Liver (tissue), 8 donors: ENCODE measurements at regions not wholly inside any gene's neighbourhood (a gene's known extent, or its start where the extent isn't known, plus 50 kb on each side); places are given as distances from the start of the nearest gene placed in this dataset.

Source experiments
- DNase-seq: peaks from one replicate; pipeline ENCODE4 v3.0.0-alpha.2; 2017; ENCODE audit warnings: low spot score
- H3K27ac ChIP-seq, 2 donors: one replicate each; pipeline ENCODE4 v1.7.0; 2013; ENCODE audit warnings: inconsistent platforms in 2 of 2, low read length in 2 of 2, control low read depth in 1 of 2, low read depth in 1 of 2, mild to moderate bottlenecking in 1 of 2
- H3K27me3 ChIP-seq, 4 donors: one replicate each; pipeline versions ENCODE4 v1.6.1 to v1.7.0; 2013; ENCODE audit warnings: low read length in 3 of 4, inconsistent platforms in 1 of 4, mild to moderate bottlenecking in 1 of 4, moderate library complexity in 1 of 4; ENCODE audit not compliant: control insufficient read depth in 4 of 4, insufficient read depth in 4 of 4
- H3K36me3 ChIP-seq, 4 donors: one replicate each; pipeline versions ENCODE4 v1.6.1 to v1.7.0; 2013; ENCODE audit warnings: low read length in 3 of 4, mild to moderate bottlenecking in 3 of 4, low read depth in 1 of 4, moderate library complexity in 1 of 4; ENCODE audit not compliant: control insufficient read depth in 4 of 4, insufficient read depth in 3 of 4
- H3K4me1 ChIP-seq, 4 donors: one replicate each; pipeline versions ENCODE4 v1.6.1 to v1.7.0; 2013; ENCODE audit warnings: low read length in 3 of 4, mild to moderate bottlenecking in 3 of 4, moderate library complexity in 1 of 4; ENCODE audit not compliant: control insufficient read depth in 4 of 4, insufficient read depth in 4 of 4
- H3K4me3 ChIP-seq, 3 donors: one replicate each; pipeline versions ENCODE4 v1.6.1 to v1.7.0; 2013; ENCODE audit warnings: low read length in 3 of 3, control low read depth in 1 of 3, low read depth in 1 of 3, mild to moderate bottlenecking in 1 of 3
- H3K9ac ChIP-seq, 2 donors: one replicate each; pipeline ENCODE4 v1.7.0; 2013; ENCODE audit warnings: low read length in 2 of 2, mild to moderate bottlenecking in 2 of 2, moderate library complexity in 2 of 2, control low read depth in 1 of 2, low read depth in 1 of 2
- H3K9me3 ChIP-seq, 4 donors: one replicate each; pipeline versions ENCODE4 v1.6.1 to v1.7.0; 2013; ENCODE audit warnings: low read length in 3 of 4; ENCODE audit not compliant: control insufficient read depth in 4 of 4
- EGR1 ChIP-seq, 2 donors: IDR thresholded peaks; 2 replicates each; pipeline ENCODE4 v1.6.1; 2016 to 2018; ENCODE audit warnings: antibody characterized with exemption in 2 of 2, low read depth in 2 of 2
- FOXA1 ChIP-seq: IDR thresholded peaks from 2 replicates; pipeline ENCODE4 v1.6.1; 2016; ENCODE audit warnings: antibody characterized with exemption
- FOXA2 ChIP-seq: IDR thresholded peaks from 2 replicates; pipeline ENCODE4 v1.6.1; 2016; ENCODE audit warnings: antibody characterized with exemption
- GABPA ChIP-seq, 2 donors: IDR thresholded peaks in 1 of 2; conservative IDR thresholded peaks in 1 of 2; 2 replicates each; pipeline ENCODE4 v1.6.1; 2016; ENCODE audit warnings: antibody characterized with exemption in 2 of 2, mild to moderate bottlenecking in 1 of 2, moderate library complexity in 1 of 2
- HNF4A ChIP-seq, 2 donors: conservative IDR thresholded peaks; 2 replicates each; pipeline ENCODE4 v1.6.1; 2016; ENCODE audit warnings: antibody characterized with exemption in 2 of 2, mild to moderate bottlenecking in 2 of 2
- HNF4G ChIP-seq: IDR thresholded peaks from 2 replicates; pipeline ENCODE4 v1.6.1; 2016; ENCODE audit warnings: antibody characterized with exemption
- JUND ChIP-seq, 2 donors: IDR thresholded peaks; 2 replicates each; pipeline ENCODE4 v1.6.1; 2016; ENCODE audit warnings: antibody characterized with exemption in 2 of 2
- NR2F2 ChIP-seq: IDR thresholded peaks from 2 replicates; pipeline ENCODE4 v1.6.1; 2016; ENCODE audit warnings: antibody characterized with exemption
- RAD21 ChIP-seq, 2 donors: IDR thresholded peaks; 2 replicates each; pipeline ENCODE4 v1.6.1; 2016; ENCODE audit warnings: antibody characterized with exemption in 2 of 2, mild to moderate bottlenecking in 2 of 2
- RXRA ChIP-seq, 2 donors: IDR thresholded peaks; 2 replicates each; pipeline ENCODE4 v1.6.1; 2017 to 2018; ENCODE audit warnings: antibody characterized with exemption in 2 of 2, mild to moderate bottlenecking in 1 of 2
- TAF1 ChIP-seq: conservative IDR thresholded peaks from 2 replicates; pipeline ENCODE4 v1.6.1; 2016; ENCODE audit warnings: antibody characterized with exemption, mild to moderate bottlenecking
- YY1 ChIP-seq: IDR thresholded peaks from 2 replicates; pipeline ENCODE4 v1.6.1; 2016; ENCODE audit warnings: antibody characterized with exemption, mild to moderate bottlenecking
- WGBS: extraction: QIAGEN DNeasy Blood & Tissue Kit; methylation state at CpG from one replicate; pipeline ENCODE4 v1.1.7; 2013; 5-methylcytosine and 5-hydroxymethylcytosine counted together
- TF ChIP-seq, protein P1 (sequence below): IDR thresholded peaks from 2 replicates; pipeline ENCODE4 v1.6.1; 2016; ENCODE audit warnings: antibody characterized with exemption
- TF ChIP-seq, protein P2 (sequence below): IDR thresholded peaks from 2 replicates; pipeline ENCODE4 v1.6.1; 2016; ENCODE audit warnings: antibody characterized with exemption, mild to moderate bottlenecking
- TF ChIP-seq, protein P3 (sequence below): IDR thresholded peaks from 2 replicates; pipeline ENCODE4 v1.6.1; 2016; ENCODE audit warnings: antibody characterized with exemption
- TF ChIP-seq, protein P4 (sequence below): fragments of 150-350 bp; IDR thresholded peaks from 2 replicates; pipeline ENCODE4 v1.5.1; 2017; ENCODE audit warnings: improper control_type of control experiment, low read depth, low read length; ENCODE audit not compliant: missing input control
- TF ChIP-seq, protein P5 (sequence below): IDR thresholded peaks from 2 replicates; pipeline ENCODE4 v1.6.1; 2016; ENCODE audit warnings: antibody characterized with exemption
- donor health status: healthy.
- donor health status: healthy.
- donor health status: healthy.
- donor health status: healthy.
- donor health status: healthy.

DNA sequence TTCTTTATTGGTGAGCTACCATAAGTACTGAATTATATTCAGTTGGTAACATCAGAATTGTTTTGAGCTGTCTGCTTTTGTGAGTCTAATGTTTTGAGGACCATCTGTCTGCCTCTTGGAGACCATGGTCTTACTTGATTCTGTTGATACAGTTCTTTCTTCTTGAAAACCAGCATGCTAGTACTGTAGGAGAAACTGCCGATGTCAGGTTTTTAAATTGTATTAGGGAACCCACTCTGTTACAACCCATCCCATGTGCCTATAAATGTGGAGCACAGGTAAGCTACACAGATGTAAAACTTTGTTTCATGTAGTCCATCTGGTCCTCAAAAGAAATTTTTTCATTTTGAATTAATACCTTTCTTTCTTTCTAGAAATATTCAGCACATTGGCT lies 103.4 kb upstream of the DMRTA1 start:
- peaks cover 0 to 8% (median 4%) of the 10 kb centered on the region in 4 donors for H3K4me1 ChIP-seq
- H3K27ac ChIP-seq: no peak overlapping the region
- H3K36me3 ChIP-seq: no peaks in the 10 kb centered on the region
- no peak overlapping the region for H3K4me3 ChIP-seq
- no peak overlapping the region for H3K9ac ChIP-seq
- DNase-seq: no peak
- H3K9me3 ChIP-seq: no peaks in the 10 kb centered on the region
- TF ChIP-seq TAF1 (no peak), GABPA (IDR thresholded peaks at IDR 0.05 in 1 of 2, conservative IDR thresholded peaks at IDR 0.05 in 1 of 2) (no peak), EGR1 (IDR thresholded peaks at IDR 0.05; ENCODE audit: low read depth in 2 of 2) (no peak), FOXA1 (no peak), HNF4G (no peak), RAD21 (IDR thresholded peaks at IDR 0.05) (no peak)
- TF ChIP-seq, protein P1, sequence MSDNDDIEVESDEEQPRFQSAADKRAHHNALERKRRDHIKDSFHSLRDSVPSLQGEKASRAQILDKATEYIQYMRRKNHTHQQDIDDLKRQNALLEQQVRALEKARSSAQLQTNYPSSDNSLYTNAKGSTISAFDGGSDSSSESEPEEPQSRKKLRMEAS: no peak
- TF ChIP-seq, protein P2, sequence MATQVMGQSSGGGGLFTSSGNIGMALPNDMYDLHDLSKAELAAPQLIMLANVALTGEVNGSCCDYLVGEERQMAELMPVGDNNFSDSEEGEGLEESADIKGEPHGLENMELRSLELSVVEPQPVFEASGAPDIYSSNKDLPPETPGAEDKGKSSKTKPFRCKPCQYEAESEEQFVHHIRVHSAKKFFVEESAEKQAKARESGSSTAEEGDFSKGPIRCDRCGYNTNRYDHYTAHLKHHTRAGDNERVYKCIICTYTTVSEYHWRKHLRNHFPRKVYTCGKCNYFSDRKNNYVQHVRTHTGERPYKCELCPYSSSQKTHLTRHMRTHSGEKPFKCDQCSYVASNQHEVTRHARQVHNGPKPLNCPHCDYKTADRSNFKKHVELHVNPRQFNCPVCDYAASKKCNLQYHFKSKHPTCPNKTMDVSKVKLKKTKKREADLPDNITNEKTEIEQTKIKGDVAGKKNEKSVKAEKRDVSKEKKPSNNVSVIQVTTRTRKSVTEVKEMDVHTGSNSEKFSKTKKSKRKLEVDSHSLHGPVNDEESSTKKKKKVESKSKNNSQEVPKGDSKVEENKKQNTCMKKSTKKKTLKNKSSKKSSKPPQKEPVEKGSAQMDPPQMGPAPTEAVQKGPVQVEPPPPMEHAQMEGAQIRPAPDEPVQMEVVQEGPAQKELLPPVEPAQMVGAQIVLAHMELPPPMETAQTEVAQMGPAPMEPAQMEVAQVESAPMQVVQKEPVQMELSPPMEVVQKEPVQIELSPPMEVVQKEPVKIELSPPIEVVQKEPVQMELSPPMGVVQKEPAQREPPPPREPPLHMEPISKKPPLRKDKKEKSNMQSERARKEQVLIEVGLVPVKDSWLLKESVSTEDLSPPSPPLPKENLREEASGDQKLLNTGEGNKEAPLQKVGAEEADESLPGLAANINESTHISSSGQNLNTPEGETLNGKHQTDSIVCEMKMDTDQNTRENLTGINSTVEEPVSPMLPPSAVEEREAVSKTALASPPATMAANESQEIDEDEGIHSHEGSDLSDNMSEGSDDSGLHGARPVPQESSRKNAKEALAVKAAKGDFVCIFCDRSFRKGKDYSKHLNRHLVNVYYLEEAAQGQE: no peak
- TF ChIP-seq, protein P3, sequence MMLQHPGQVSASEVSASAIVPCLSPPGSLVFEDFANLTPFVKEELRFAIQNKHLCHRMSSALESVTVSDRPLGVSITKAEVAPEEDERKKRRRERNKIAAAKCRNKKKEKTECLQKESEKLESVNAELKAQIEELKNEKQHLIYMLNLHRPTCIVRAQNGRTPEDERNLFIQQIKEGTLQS: no peak
- 97% methylated on average over 1 of the region's 1 CpG for WGBS
- H3K27me3 ChIP-seq: no peaks in the 10 kb centered on the region

DNA sequence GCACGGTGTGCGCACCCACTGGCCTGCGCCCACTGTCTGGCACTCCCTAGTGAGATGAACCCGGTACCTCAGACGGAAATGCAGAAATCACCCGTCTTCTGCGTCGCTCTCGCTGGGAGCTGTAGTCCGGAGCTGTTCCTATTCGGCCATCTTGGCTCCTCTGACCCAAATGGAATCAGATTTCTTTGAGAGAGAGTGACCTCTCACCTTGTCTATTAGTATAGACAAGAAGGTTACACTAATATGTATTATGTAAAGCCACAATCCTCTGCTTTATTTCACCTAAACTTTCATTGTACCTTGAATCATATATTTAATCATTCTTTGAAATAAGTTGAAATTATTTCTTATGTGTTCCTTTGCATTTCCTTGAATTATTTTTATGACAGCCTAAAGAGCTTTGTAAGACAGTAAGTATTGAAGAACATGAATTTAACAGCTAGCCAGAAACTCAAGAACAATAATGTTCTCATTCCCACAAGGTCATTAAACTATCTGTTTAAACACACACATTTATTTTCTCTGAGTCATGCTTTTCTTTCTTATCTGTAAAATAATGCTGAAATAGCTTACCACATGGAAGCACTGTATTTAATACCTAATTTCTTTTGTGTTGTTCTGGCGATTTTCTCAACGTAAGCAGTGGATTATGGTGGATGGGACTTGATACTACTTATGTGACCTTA lies 91.8 kb upstream of the DMRTA1 start:
- TF ChIP-seq, protein P1: no peak
- Histone ChIP-seq H3K4me3 (no peak overlapping the region), H3K27ac (no peak overlapping the region), H3K9ac (no peak overlapping the region), H3K36me3 (no peaks in the 10 kb centered on the region), H3K27me3 (no peaks in the 10 kb centered on the region), H3K9me3 (peaks cover 0 to 2% (median under 1%) of the 10 kb centered on the region in 4 donors), H3K4me1 (no peaks in the 10 kb centered on the region)
- no peak for DNase-seq
- WGBS: 91% methylated on average over 10 of the region's 13 CpGs

DNA sequence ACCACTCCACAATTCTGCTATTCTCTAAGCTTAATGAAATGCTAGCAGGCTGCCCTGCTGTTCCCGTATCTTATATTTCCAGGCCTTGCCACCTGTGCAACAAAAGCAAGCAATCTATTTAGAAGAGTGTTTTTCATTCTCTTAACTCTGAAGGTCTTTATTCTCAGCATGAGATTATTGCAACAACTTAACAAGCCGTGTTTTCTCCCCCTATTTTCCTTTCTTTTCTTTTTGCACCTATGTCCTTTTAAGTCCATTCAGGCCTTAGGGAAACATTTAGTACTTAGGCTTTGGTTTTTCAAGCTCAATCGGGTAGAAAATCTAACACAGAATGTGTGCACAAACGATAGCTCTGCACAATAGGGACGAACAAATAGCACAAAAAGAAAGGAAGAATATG lies 89.6 kb upstream of the DMRTA1 start:
- Histone ChIP-seq H3K9ac (no peak overlapping the region), H3K4me3 (no peak overlapping the region)
- 67% methylated on average over 5 of the region's 5 CpGs for WGBS
- TF ChIP-seq NR2F2: no peak
- TF ChIP-seq, protein P4, sequence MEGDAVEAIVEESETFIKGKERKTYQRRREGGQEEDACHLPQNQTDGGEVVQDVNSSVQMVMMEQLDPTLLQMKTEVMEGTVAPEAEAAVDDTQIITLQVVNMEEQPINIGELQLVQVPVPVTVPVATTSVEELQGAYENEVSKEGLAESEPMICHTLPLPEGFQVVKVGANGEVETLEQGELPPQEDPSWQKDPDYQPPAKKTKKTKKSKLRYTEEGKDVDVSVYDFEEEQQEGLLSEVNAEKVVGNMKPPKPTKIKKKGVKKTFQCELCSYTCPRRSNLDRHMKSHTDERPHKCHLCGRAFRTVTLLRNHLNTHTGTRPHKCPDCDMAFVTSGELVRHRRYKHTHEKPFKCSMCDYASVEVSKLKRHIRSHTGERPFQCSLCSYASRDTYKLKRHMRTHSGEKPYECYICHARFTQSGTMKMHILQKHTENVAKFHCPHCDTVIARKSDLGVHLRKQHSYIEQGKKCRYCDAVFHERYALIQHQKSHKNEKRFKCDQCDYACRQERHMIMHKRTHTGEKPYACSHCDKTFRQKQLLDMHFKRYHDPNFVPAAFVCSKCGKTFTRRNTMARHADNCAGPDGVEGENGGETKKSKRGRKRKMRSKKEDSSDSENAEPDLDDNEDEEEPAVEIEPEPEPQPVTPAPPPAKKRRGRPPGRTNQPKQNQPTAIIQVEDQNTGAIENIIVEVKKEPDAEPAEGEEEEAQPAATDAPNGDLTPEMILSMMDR: no peak
- TF ChIP-seq JUND (IDR thresholded peaks at IDR 0.05): no peak
- TF ChIP-seq FOXA1: no peak
- no peak for TF ChIP-seq YY1
- no peak for TF ChIP-seq HNF4G
- TF ChIP-seq TAF1: no peak
- no peak for TF ChIP-seq GABPA (IDR thresholded peaks at IDR 0.05 in 1 of 2, conservative IDR thresholded peaks at IDR 0.05 in 1 of 2)
- TF ChIP-seq, protein P5, sequence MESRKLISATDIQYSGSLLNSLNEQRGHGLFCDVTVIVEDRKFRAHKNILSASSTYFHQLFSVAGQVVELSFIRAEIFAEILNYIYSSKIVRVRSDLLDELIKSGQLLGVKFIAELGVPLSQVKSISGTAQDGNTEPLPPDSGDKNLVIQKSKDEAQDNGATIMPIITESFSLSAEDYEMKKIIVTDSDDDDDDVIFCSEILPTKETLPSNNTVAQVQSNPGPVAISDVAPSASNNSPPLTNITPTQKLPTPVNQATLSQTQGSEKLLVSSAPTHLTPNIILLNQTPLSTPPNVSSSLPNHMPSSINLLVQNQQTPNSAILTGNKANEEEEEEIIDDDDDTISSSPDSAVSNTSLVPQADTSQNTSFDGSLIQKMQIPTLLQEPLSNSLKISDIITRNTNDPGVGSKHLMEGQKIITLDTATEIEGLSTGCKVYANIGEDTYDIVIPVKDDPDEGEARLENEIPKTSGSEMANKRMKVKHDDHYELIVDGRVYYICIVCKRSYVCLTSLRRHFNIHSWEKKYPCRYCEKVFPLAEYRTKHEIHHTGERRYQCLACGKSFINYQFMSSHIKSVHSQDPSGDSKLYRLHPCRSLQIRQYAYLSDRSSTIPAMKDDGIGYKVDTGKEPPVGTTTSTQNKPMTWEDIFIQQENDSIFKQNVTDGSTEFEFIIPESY: no peak
- TF ChIP-seq RXRA (IDR thresholded peaks at IDR 0.05): no peak
- TF ChIP-seq, protein P3: no peak
- TF ChIP-seq HNF4A (conservative IDR thresholded peaks at IDR 0.05): no peak
- TF ChIP-seq FOXA2: no peak
- no peak for TF ChIP-seq RAD21 (IDR thresholded peaks at IDR 0.05)

More for the DNA sequence above, 89.6 kb upstream of the DMRTA1 start:
- Histone ChIP-seq H3K9me3 (peaks cover 0 to 2% (median under 1%) of the 10 kb centered on the region in 4 donors), H3K36me3 (no peaks in the 10 kb centered on the region), H3K4me1 (no peaks in the 10 kb centered on the region), H3K27ac (no peak overlapping the region), H3K27me3 (no peaks in the 10 kb centered on the region)
- DNase-seq: no peak
